Stimulated activated memory B cell treated with anti-CD40 and anti-IgM and Interleukin-4, amounts not matched to agents 10 μg/mL and 1 μg/mL and 100 μg/mL, for 72 hours (primary cell): ENCODE measurements at regions not wholly inside any gene's neighbourhood (a gene's known extent, or its start where the extent isn't known, plus 50 kb on each side); places are given as distances from the start of the nearest gene placed in this dataset.
"Not testable (repeated sequence)": the region's sequence is repeated elsewhere in the genome, so short reads cannot be mapped to it uniquely, and the experiment has no call there.

Experiments
- ATAC-seq: fragments of 150-1000 bp; cut with Tn5 transposase; 2 replicates; pipeline ENCODE4 v1.10.0; 2021
- H3K27ac Mint-ChIP-seq: one replicate; pipeline ENCODE4 v1.8.0; 2022; ENCODE audit warnings: mild to moderate bottlenecking, mixed read lengths
- H3K27me3 Mint-ChIP-seq: one replicate; pipeline ENCODE4 v1.8.0; 2022; ENCODE audit warnings: mixed read lengths
- H3K36me3 Mint-ChIP-seq: one replicate; pipeline ENCODE4 v1.8.0; 2022; ENCODE audit warnings: mixed read lengths
- H3K4me1 Mint-ChIP-seq: one replicate; pipeline ENCODE4 v1.8.0; 2022; ENCODE audit warnings: mixed read lengths
- H3K4me3 Mint-ChIP-seq: one replicate; pipeline ENCODE4 v1.8.0; 2022; ENCODE audit warnings: mild to moderate bottlenecking, moderate library complexity, mixed read lengths
- H3K9me3 Mint-ChIP-seq: one replicate; pipeline ENCODE4 v1.8.0; 2022; ENCODE audit warnings: mixed read lengths

DNA sequence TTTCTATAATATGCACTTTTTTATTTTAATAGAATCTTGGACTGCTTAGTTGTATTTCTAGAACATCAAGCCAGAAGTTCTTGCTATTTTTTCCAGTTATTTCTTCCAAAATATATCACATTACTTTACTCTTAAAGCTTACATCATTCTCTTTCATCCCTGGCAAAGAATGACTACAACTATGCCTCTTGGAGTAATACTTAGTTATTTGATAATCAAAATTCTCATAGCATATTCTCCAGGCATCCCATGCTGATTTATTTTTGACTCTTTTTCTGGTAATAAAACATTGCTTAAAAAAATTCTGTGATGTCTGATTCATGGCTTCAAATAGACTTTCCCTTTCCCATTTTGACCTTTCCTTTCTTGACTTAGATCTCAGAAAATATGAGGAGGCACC lies 118.7 kb upstream of the TSPAN8 start:
- no peak for ATAC-seq
- no peaks in the 10 kb centered on the region for H3K36me3 Mint-ChIP-seq
- no peaks in the 10 kb centered on the region for H3K4me1 Mint-ChIP-seq
- peaks cover 11% of the 10 kb centered on the region for H3K9me3 Mint-ChIP-seq
- no peaks in the 10 kb centered on the region for H3K27me3 Mint-ChIP-seq
- no peak overlapping the region for H3K27ac Mint-ChIP-seq
- H3K4me3 Mint-ChIP-seq: no peak overlapping the region

DNA sequence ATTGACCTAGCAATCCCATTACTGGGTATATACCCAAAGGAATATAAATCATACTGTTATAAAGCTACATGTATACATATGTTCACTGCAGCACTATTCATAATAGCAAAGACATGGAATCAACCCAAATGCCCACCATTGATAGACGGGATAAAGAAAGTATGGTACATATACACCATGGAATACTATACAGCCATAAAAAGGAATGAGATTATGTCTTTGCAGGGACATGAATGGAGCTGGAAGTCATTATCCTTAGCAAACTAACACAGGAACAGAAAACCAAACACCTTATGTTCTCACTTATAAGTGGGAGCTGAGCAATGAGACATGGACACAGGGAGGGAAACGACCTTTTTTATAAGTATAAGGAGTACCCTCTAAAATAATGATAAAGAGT lies 113.0 kb upstream of the TSPAN8 start:
- not testable (repeated sequence) for H3K27me3 Mint-ChIP-seq, H3K4me1 Mint-ChIP-seq, ATAC-seq, H3K4me3 Mint-ChIP-seq, H3K36me3 Mint-ChIP-seq, H3K27ac Mint-ChIP-seq
- peaks cover 12% of the 10 kb centered on the region for H3K9me3 Mint-ChIP-seq

DNA sequence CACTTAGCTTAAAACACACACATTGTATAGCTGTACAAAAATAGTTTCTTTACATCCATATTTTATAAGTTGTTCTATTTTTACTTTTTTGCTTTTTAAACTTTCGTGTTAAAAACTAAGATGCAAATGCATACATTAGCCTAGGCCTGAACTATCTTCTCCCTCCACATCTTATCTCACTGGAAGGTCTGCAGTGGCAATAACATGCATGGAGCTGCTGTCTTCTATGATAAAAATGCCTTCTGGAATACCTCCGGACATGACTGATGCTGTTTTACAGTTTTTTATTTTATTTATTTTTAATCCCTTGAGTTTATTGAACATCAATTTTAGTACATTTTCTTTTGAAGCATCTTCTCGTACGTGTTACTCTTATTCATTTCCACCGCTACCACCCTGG lies 112.3 kb upstream of the TSPAN8 start:
- no peak for ATAC-seq
- H3K36me3 Mint-ChIP-seq: no peaks in the 10 kb centered on the region
- H3K27me3 Mint-ChIP-seq: no peaks in the 10 kb centered on the region
- peaks cover 12% of the 10 kb centered on the region for H3K9me3 Mint-ChIP-seq
- H3K27ac Mint-ChIP-seq: no peak overlapping the region
- H3K4me3 Mint-ChIP-seq: no peak overlapping the region
- no peaks in the 10 kb centered on the region for H3K4me1 Mint-ChIP-seq

DNA sequence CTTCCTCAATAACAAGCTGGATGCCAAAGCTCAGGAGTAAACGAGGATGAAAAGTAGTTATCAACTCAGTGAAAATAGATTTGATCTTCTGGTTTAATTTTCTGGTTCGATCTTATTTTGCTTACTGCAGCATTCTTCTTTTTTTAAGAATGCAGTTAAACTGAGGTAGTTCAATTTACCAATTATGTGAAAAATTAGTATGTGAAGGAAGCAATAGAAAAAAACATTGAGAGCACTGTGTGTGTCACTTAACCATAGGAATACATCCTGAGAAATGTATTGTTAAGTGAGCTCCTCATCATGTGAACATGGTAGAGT lies 111.4 kb upstream of the TSPAN8 start:
- no peaks in the 10 kb centered on the region for H3K4me1 Mint-ChIP-seq
- no peak overlapping the region for H3K27ac Mint-ChIP-seq
- H3K36me3 Mint-ChIP-seq: no peaks in the 10 kb centered on the region
- H3K27me3 Mint-ChIP-seq: no peaks in the 10 kb centered on the region
- ATAC-seq: no peak
- no peak overlapping the region for H3K4me3 Mint-ChIP-seq
- H3K9me3 Mint-ChIP-seq: peaks cover 12% of the 10 kb centered on the region

DNA sequence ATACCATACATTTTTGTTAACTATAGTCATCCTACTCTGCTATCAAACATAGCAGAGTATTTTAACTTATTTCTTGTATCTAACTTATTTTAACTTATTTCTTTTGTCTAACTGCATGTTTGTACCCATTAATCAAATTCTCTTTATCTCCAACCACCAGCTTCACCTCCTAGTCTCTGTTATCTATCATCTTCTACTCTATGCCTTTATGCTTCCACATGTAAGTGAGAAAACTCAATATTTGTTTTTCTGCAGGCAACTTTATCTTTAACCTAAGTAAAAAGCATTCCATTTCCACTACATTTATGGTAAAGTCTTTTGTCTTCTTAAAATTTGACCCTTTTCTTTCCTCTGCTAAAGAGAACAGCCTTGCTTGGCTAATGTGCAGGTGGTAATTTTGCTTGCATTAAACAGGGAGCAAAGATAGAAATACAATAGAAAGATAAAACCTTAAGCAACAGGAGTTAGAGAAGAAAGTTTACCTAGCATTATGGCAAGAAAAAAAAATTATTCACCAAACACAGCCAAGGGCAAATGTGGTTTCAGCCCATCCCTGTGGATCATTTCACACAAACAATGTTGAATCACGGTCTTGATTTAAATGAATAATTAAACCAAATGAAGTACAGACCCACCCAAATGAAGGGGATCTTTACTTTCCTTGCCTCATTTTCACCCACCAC lies 110.9 kb upstream of the TSPAN8 start:
- H3K9me3 Mint-ChIP-seq: peaks cover 12% of the 10 kb centered on the region
- no peak overlapping the region for H3K27ac Mint-ChIP-seq
- no peaks in the 10 kb centered on the region for H3K36me3 Mint-ChIP-seq
- H3K4me3 Mint-ChIP-seq: no peak overlapping the region
- no peaks in the 10 kb centered on the region for H3K27me3 Mint-ChIP-seq
- no peak for ATAC-seq
- no peaks in the 10 kb centered on the region for H3K4me1 Mint-ChIP-seq

DNA sequence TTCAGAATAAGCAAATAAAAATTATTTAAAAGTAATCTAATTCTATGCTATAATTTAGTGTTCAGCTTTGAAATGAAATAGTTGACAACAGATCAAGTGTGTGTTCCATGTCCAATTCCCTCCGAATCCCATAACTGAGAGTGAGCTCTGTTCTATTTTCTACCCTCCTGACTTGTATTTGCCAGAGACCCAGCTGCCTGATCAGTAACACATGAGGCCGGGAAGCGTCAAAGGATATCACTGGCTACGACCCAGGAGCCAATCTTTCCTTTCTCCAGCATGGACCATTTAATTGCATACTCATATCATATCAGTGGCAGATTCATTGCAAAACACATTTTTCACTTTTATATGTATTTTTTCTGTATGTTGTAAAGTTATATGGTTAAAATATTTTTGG lies 108.8 kb upstream of the TSPAN8 start:
- no peaks in the 10 kb centered on the region for H3K27me3 Mint-ChIP-seq
- H3K36me3 Mint-ChIP-seq: no peaks in the 10 kb centered on the region

DNA sequence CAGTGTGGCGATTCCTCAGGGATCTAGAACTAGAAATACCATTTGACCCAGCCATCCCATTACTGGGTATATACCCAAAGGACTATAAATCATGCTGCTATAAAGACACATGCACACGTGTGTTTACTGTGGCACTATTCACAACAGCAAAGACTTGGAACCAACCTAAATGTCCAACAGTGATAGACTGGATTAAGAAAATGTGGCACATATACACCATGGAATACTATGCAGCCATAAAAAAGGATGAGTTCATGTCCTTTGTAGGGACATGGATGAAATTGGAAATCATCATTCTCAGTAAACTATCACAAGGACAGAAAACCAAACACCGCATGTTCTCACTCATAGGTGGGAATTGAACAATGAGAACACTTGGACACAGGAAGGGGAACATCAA lies 107.9 kb upstream of the TSPAN8 start:
- not testable (repeated sequence) for H3K9me3 Mint-ChIP-seq, ATAC-seq, H3K4me1 Mint-ChIP-seq, H3K27ac Mint-ChIP-seq, H3K36me3 Mint-ChIP-seq, H3K4me3 Mint-ChIP-seq, H3K27me3 Mint-ChIP-seq

More for the DNA sequence above, 108.8 kb upstream of the TSPAN8 start:
- Mint-ChIP-seq H3K9me3 (peaks cover 4% of the 10 kb centered on the region), H3K4me3 (no peak overlapping the region), H3K4me1 (no peaks in the 10 kb centered on the region), H3K27ac (no peak overlapping the region)
- ATAC-seq: no peak

DNA sequence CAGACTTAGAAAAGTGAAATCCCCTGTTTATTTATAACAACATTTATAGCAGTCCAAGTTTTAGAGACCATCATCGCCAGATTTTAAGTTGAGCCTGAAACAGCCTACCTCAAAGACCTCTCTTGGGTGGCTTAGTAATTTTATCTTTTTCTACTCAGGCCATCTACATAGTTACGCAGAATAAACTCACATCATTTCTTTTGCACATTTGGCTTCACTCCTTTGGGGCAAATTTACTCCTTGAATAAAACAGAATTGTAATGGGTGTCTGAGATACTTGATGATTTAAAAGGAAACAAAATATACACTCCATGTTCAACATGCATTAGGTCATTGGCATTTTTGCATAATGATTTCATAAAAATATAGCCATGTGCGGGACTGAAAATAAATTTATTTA lies 104.7 kb upstream of the TSPAN8 start:
- Mint-ChIP-seq H3K36me3 (no peaks in the 10 kb centered on the region), H3K4me3 (no peak overlapping the region), H3K4me1 (no peaks in the 10 kb centered on the region), H3K27me3 (no peaks in the 10 kb centered on the region), H3K9me3 (peaks cover 3% of the 10 kb centered on the region), H3K27ac (no peak overlapping the region)
- ATAC-seq: no peak

DNA sequence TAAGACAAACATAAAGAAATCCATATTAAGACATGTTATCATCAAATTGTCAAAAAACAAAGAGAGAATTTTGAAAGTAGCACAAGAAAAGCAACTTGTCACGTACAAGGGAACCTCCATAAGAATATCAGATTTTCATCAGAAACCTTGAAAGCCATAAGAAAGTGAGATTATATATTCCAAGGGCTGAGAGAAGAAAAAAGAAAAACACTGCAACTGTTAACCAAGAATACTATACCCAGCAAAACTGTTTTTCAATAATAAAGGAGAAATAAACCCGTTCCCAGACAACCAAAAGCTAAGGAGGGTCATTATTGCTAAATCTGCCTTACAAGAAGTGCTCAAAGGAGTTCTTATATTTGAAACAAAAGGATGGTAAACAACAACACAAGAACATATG lies 94.7 kb upstream of the TSPAN8 start:
- Mint-ChIP-seq H3K27ac (no peak overlapping the region), H3K27me3 (no peaks in the 10 kb centered on the region), H3K9me3 (peaks cover 24% of the 10 kb centered on the region), H3K4me3 (no peak overlapping the region), H3K36me3 (no peaks in the 10 kb centered on the region), H3K4me1 (no peaks in the 10 kb centered on the region)
- ATAC-seq: no peak

DNA sequence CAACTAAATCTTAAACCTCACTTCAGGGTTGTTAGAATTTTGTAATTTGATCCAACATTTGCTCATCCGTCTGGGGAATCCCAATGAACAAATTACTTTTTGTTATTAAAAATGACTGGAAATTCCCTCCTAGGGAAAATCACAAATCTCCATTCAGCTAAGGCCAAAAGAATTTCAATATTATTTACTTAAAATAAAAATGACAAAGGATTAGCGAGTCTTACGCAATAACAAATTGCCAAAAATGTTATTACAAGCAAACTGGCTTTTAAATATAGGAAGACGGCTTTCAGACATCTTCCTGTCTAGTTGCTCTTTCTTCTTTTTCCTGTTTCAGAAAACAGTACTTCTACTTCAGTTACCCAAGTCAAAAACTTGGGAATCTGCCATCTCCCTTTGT lies 92.4 kb upstream of the TSPAN8 start:
- Mint-ChIP-seq H3K27ac (no peak overlapping the region), H3K9me3 (peaks cover 21% of the 10 kb centered on the region), H3K4me3 (no peak overlapping the region), H3K36me3 (no peaks in the 10 kb centered on the region), H3K27me3 (no peaks in the 10 kb centered on the region), H3K4me1 (no peaks in the 10 kb centered on the region)
- no peak for ATAC-seq

DNA sequence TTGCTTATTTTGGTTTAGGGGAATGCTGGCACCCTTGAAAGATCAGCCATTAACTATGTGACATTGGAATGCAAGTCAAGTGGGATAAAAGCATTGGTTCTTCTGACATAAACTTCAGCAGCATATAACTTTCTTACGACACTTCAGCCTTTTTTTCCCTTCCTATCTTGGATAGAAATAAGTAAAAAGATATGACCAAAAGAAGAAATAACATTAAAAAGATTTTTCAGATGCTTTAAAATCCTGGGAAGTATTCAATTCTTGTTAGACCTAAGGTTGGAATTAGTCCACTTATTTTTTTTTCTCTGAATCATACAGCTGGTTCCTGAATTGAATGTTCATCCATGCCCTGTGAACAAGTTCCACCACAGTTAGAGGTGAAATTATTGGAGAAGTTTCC lies 85.6 kb upstream of the TSPAN8 start:
- H3K27me3 Mint-ChIP-seq: no peaks in the 10 kb centered on the region
- no peaks in the 10 kb centered on the region for H3K4me1 Mint-ChIP-seq
- H3K4me3 Mint-ChIP-seq: no peak overlapping the region
- H3K9me3 Mint-ChIP-seq: no peaks in the 10 kb centered on the region
- ATAC-seq: no peak
- H3K27ac Mint-ChIP-seq: no peak overlapping the region
- H3K36me3 Mint-ChIP-seq: no peaks in the 10 kb centered on the region

DNA sequence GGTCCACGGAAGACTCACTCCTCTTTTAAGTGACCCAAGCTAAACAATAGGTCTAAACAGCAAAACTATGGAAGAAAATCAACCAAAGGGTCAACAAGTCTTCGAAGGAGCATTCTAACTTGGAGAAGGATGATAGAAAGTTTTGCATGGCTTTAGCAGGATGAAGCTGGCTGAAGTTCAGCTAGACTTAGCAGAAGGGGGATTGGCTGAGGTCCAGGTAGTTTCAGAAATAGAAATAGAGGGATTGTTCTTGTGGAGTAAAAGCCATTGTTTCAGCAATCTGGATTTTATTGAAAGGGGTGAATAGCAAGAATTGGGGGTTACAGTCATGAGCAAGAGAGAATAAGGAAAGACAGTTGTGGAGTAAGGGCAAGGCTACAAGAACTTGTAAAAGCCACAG lies 84.7 kb upstream of the TSPAN8 start:
- H3K4me3 Mint-ChIP-seq: no peak overlapping the region
- no peak for ATAC-seq
- H3K27ac Mint-ChIP-seq: no peak overlapping the region
- no peaks in the 10 kb centered on the region for H3K9me3 Mint-ChIP-seq
- no peaks in the 10 kb centered on the region for H3K36me3 Mint-ChIP-seq
- no peaks in the 10 kb centered on the region for H3K27me3 Mint-ChIP-seq
- H3K4me1 Mint-ChIP-seq: no peaks in the 10 kb centered on the region

DNA sequence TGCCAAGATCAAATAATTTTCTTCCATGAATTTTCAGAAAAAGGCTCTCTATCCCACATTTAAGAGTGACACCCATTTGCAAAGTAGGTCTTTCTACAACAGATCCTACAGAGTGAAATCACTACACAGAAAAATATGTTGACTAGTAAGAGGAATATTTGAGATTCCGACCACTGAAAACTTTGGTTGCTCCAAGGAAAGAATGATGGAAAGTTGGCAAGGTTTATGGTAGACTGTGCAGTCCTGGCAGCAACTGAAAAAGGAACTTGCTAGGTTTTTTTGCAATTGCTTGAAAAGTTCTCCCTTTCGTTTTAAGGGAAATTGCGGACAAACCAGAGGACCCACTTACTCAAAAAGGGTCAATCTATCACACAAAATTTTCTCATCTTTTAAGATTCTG lies 83.1 kb upstream of the TSPAN8 start:
- Mint-ChIP-seq H3K27me3 (no peaks in the 10 kb centered on the region), H3K9me3 (no peaks in the 10 kb centered on the region), H3K36me3 (no peaks in the 10 kb centered on the region), H3K27ac (no peak overlapping the region), H3K4me3 (no peak overlapping the region), H3K4me1 (no peaks in the 10 kb centered on the region)
- no peak for ATAC-seq

DNA sequence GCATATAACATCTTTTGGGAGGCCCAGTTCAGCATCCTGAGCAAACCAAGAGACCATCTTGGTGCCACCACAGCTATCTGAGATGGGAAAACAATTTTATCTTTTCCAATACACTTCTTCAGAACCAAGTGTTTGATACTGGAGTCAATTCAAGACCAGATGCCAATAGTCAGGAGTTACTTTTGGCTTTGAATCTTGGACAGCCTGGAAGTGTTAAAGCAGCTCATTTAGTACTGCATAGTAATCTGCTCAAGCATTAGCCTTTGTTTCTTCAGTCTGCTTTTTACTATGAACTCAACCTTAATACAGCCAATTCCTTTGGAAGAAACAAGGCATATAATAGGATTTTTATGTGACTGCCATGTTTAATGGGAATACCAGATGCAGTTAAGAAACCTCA lies 81.9 kb upstream of the TSPAN8 start:
- no peak for ATAC-seq
- Mint-ChIP-seq H3K36me3 (no peaks in the 10 kb centered on the region), H3K9me3 (no peaks in the 10 kb centered on the region), H3K27me3 (no peaks in the 10 kb centered on the region), H3K4me1 (no peaks in the 10 kb centered on the region), H3K27ac (no peak overlapping the region), H3K4me3 (no peak overlapping the region)

DNA sequence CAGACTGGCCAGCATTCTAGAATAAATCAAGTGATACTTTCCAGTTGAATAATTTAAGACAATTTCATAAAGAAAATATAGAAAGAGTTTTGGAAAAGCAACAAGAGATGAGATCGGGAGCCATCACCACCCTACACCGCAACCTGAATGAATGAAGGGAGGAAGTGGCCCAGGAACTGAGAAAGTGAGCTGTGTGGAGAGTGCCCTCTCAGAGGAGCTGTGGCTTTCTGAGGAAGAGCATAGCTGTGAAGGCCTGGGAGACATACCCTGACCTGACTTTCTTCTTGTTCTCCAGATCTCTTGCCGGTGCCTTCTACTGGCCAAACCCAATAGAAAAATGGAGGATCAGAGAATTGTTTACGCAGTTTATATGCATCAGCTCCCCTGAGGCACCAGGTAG lies 79.3 kb upstream of the TSPAN8 start:
- Mint-ChIP-seq H3K36me3 (no peaks in the 10 kb centered on the region), H3K4me1 (no peaks in the 10 kb centered on the region), H3K27ac (no peak overlapping the region), H3K27me3 (no peaks in the 10 kb centered on the region), H3K4me3 (no peak overlapping the region), H3K9me3 (peaks cover 3% of the 10 kb centered on the region)
- peak; percentile 47 for ATAC-seq

DNA sequence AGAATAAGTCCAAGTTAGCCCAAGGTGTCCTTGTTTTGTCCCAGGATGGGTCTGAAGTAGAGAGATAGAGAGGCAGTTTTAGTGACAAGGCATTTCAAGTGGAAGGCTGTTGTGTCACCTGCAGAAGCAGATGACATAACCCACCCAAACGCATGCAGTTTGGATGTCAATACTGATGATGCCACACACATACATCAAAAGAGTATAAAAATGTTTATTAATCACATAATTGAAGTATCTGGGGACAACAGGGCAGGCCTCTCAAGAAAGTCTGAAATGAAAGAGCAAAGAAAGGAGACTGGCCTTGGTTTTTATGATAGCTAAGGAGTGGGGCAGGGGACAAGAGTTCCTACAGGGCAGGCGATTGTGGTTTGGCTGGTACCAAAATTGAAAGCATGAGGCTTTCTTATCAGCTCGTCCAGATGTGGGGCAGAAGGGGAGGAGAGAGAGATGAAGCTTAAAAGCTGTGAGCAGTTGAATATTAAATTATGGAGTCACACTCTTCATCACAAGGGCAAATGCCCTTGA lies 78.4 kb upstream of the TSPAN8 start:
- no peaks in the 10 kb centered on the region for H3K36me3 Mint-ChIP-seq
- no peak overlapping the region for H3K27ac Mint-ChIP-seq
- no peak for ATAC-seq
- no peaks in the 10 kb centered on the region for H3K27me3 Mint-ChIP-seq
- no peak overlapping the region for H3K4me3 Mint-ChIP-seq
- H3K9me3 Mint-ChIP-seq: peaks cover 5% of the 10 kb centered on the region
- no peaks in the 10 kb centered on the region for H3K4me1 Mint-ChIP-seq

DNA sequence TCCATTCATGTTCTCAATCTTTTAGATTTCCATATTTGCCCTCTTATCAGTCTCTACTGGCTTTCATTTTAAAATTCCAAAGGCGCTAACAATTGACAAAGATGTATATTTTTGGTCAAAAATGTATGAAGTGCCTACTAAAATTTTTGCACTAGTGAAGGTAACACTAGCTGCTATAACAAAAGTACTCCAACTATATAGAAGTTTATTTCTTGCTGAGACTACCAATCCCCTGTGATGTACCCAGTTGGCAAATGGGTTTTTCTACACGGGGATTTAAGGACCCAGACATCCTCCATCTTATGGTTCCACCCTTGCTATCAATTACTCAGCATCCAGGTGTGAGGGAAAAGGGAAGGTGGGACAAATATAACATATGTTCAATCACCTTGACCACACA lies 75.3 kb upstream of the TSPAN8 start:
- ATAC-seq: no peak
- no peak overlapping the region for H3K4me3 Mint-ChIP-seq
- no peaks in the 10 kb centered on the region for H3K4me1 Mint-ChIP-seq
- no peaks in the 10 kb centered on the region for H3K27me3 Mint-ChIP-seq
- no peaks in the 10 kb centered on the region for H3K36me3 Mint-ChIP-seq
- H3K27ac Mint-ChIP-seq: no peak overlapping the region
- H3K9me3 Mint-ChIP-seq: peaks cover 11% of the 10 kb centered on the region
